ENCODE measurements at regions not wholly inside any gene's neighbourhood (a gene's known extent, or its start where the extent isn't known, plus 50 kb on each side); places are given as distances from the start of the nearest gene placed in this dataset.

DNA sequence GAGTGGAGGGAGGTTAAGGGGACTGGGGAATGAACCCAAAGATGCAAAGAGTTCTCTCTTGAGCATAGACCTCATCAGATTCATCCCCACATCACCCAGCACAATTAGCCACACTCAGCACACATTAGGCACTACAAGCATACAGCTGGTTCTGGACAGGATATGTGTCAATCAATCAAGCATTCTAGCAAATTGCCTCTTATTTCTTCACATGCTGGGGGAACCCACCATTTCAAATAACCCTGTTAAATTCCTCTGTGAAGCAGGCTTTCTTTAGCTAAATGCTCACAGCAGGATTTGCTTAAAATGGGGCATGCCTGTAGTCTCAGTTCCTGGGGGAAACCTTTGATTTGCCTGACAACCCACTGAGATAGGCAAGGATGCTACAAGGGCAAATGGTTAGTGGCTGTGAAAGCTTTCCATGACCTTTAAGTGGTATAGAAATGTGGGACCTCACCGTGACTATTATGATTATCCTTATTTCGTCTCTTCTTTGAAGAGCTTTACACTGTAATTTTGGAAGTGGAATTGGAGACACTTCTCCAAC, 193.4 kb upstream of the ZMIZ1 start:
- TF ChIP-seq TAF1 (IDR thresholded peaks at IDR 0.05; ENCODE audit: borderline replicate concordance, insufficient read depth, low read length), result no peak

DNA sequence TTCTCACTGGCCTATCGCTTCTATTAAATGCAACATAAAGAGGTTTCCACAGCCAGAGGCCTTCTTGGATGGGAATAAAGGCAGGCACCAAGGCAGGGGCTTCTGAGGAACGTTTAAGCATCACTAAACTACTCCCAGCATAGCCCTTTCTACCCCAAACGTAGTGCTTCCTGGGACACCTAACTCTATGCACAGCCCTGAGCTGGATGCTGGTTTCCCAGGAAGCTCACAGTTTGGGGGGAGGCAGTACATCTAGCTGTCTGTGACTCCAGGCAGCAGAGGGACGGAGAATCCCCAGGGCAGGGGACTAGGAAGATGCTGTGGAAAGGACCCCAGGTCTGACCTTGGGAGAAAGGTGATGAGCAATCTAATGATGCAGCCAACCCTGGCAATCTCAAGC, 192.8 kb upstream of the ZMIZ1 start:
- TF ChIP-seq POLR2AphosphoS5 (IDR thresholded peaks at IDR 0.05; ENCODE audit: low read depth, low read length) (no peak), SIN3A (IDR thresholded peaks at IDR 0.05; ENCODE audit: borderline replicate concordance, insufficient read depth, low read length) (no peak), TAF1 (IDR thresholded peaks at IDR 0.05; ENCODE audit: borderline replicate concordance, insufficient read depth, low read length) (no peak), FOXP2 (optimal IDR thresholded peaks at IDR 0.05; ENCODE audit: borderline replicate concordance, extremely low read depth, extremely low read length, insufficient read depth) (no peak)
- TF ChIP-seq, protein P1, sequence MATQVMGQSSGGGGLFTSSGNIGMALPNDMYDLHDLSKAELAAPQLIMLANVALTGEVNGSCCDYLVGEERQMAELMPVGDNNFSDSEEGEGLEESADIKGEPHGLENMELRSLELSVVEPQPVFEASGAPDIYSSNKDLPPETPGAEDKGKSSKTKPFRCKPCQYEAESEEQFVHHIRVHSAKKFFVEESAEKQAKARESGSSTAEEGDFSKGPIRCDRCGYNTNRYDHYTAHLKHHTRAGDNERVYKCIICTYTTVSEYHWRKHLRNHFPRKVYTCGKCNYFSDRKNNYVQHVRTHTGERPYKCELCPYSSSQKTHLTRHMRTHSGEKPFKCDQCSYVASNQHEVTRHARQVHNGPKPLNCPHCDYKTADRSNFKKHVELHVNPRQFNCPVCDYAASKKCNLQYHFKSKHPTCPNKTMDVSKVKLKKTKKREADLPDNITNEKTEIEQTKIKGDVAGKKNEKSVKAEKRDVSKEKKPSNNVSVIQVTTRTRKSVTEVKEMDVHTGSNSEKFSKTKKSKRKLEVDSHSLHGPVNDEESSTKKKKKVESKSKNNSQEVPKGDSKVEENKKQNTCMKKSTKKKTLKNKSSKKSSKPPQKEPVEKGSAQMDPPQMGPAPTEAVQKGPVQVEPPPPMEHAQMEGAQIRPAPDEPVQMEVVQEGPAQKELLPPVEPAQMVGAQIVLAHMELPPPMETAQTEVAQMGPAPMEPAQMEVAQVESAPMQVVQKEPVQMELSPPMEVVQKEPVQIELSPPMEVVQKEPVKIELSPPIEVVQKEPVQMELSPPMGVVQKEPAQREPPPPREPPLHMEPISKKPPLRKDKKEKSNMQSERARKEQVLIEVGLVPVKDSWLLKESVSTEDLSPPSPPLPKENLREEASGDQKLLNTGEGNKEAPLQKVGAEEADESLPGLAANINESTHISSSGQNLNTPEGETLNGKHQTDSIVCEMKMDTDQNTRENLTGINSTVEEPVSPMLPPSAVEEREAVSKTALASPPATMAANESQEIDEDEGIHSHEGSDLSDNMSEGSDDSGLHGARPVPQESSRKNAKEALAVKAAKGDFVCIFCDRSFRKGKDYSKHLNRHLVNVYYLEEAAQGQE (IDR thresholded peaks at IDR 0.05; ENCODE audit: insufficient read depth in 1 of 2, low read depth in 2 of 2, low read length in 2 of 2), result no peak

DNA sequence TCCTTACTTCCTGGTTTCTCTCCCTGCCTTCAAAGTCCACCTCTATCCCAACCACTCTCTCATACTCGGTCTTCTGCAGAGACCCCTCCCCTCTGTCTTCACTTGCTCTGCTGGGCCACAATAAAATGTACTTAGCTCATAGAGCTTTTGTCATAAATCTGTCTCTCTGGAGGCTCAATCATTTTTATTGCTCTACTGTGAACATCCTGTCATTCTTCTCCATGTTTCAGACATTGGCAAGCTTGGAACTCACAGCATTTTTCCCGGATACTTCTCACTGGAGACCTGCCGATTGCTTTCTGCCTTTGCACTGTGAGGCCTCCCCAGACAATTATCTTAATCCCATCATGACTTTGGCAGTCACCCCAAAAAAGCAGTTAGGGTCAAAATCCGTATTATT, 192.3 kb upstream of the ZMIZ1 start:
- TF ChIP-seq TAF1 (IDR thresholded peaks at IDR 0.05; ENCODE audit: borderline replicate concordance, insufficient read depth, low read length) (no peak), SIN3A (IDR thresholded peaks at IDR 0.05; ENCODE audit: borderline replicate concordance, insufficient read depth, low read length) (no peak), POLR2AphosphoS5 (IDR thresholded peaks at IDR 0.05; ENCODE audit: low read depth, low read length) (no peak), FOXP2 (optimal IDR thresholded peaks at IDR 0.05; ENCODE audit: borderline replicate concordance, extremely low read depth, extremely low read length, insufficient read depth) (no peak)
- TF ChIP-seq, protein P1 (IDR thresholded peaks at IDR 0.05; ENCODE audit: insufficient read depth in 1 of 2, low read depth in 2 of 2, low read length in 2 of 2), result no peak

DNA sequence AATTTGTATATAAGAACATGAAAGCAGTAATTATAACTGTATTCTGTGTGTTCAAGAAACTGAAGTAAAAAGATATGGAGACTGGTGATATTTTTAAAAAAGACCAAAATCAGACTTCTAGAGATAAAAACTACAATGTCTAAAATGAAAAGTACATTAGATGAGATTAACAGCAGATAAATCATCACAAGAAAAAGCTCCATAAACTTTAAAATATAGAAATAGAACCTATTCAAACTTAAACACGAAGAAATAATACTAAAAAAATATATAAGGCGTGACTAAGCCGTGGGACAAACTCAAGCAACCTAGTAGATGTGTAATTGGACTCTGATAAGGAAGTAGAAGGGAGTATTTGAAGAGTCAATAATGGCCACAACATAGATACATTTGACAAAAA, 189.1 kb upstream of the ZMIZ1 start:
- TF ChIP-seq, protein P1 (IDR thresholded peaks at IDR 0.05; ENCODE audit: insufficient read depth in 1 of 2, low read depth in 2 of 2, low read length in 2 of 2), result no peak
- no peak for TF ChIP-seq TAF1 (IDR thresholded peaks at IDR 0.05; ENCODE audit: borderline replicate concordance, insufficient read depth, low read length)
- TF ChIP-seq SIN3A (IDR thresholded peaks at IDR 0.05; ENCODE audit: borderline replicate concordance, insufficient read depth, low read length), result no peak
- no peak for TF ChIP-seq POLR2AphosphoS5 (IDR thresholded peaks at IDR 0.05; ENCODE audit: low read depth, low read length)
- TF ChIP-seq FOXP2 (optimal IDR thresholded peaks at IDR 0.05; ENCODE audit: borderline replicate concordance, extremely low read depth, extremely low read length, insufficient read depth), result no peak

DNA sequence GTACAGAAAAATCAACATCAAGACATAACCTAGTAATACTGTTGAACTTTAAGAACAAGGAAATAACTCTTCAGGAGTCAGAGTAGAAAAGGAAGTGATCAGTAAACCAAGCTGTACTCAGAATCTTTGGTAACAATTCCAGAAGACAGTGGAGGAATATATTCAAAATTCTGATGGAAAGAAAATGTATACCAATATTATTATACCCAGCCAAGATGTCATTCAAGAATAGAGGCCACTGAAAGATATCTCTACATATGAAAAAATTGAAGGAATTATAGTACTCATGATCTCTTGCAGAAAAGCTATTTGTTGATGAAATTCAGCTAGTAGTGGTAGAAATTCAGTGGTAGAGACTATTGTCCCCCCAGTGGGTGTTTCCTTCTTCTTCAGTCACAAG, 182.6 kb upstream of the ZMIZ1 start:
- TF ChIP-seq, protein P1 (IDR thresholded peaks at IDR 0.05; ENCODE audit: insufficient read depth in 1 of 2, low read depth in 2 of 2, low read length in 2 of 2), result no peak
- TF ChIP-seq TAF1 (IDR thresholded peaks at IDR 0.05; ENCODE audit: borderline replicate concordance, insufficient read depth, low read length), result no peak
- no peak for TF ChIP-seq FOXP2 (optimal IDR thresholded peaks at IDR 0.05; ENCODE audit: borderline replicate concordance, extremely low read depth, extremely low read length, insufficient read depth)
- no peak for TF ChIP-seq SIN3A (IDR thresholded peaks at IDR 0.05; ENCODE audit: borderline replicate concordance, insufficient read depth, low read length)
- TF ChIP-seq POLR2AphosphoS5 (IDR thresholded peaks at IDR 0.05; ENCODE audit: low read depth, low read length), result no peak
